ENCODE measurements at regions not wholly inside any gene's neighbourhood (a gene's known extent, or its start where the extent isn't known, plus 50 kb on each side); places are given as distances from the start of the nearest gene placed in this dataset.
"Not testable (repeated sequence)": the region's sequence is repeated elsewhere in the genome, so short reads cannot be mapped to it uniquely, and the experiment has no call there.

DNA sequence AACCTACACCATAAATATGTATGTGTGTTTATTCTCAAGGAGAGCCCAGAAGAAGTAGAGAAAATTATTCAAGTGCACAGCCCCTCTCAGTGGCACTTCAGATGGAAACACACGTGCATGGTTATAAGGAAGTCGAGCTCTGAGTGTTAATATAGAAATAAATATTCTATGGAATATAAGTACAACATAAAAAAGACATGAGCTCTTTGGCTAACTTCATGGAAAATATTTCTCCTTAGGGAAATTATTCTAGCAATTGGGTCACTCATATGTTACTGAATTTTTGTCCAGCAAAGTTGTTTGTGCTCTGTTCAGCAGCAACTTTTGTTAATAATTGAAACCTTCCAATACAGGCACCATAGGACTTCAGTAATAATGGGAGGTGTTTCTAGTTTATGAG is 939.0 kb downstream of the LRFN5 start:
- no peak for DNase-seq

DNA sequence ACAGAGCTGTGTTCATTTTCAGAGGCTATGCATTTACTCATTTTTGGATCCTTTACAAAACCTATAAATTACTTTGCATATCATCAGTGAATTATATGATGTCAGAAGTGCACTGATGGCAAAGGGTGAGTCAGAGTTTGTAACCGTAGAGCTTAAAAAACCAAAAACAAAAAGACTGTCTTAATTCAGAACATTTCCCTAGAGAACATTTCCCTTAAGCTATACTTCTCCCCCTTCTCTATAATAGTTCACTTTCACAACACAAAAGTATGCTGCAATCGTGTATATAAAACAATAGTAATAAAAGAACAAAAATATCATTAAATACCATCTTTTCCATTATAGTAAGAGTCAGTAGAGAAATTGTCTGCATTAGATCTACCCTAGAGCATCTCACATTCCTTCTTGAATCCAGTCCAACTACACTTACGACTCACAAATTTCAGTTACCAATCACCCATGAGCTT is 934.9 kb downstream of the LRFN5 start:
- no peak for DNase-seq

DNA sequence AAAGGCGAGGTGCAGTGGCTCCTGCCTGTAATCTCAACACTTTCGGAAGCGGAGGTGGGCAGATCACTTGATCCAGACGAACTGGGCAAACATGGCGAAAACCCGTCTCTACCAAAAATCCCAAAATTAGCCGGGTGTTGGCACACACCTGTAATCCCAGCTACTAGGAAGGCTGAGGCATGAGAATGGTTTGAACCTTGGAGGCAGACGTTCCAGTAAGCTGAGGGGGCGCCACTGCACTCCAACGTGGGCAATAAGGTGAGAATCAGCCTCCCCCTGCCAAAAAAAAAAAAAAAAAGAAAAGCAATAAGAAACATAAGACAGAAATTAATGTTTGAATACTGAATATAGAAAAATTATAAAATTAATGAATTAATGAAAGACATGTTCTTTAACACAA is 928.7 kb downstream of the LRFN5 start:
- no peak for DNase-seq

DNA sequence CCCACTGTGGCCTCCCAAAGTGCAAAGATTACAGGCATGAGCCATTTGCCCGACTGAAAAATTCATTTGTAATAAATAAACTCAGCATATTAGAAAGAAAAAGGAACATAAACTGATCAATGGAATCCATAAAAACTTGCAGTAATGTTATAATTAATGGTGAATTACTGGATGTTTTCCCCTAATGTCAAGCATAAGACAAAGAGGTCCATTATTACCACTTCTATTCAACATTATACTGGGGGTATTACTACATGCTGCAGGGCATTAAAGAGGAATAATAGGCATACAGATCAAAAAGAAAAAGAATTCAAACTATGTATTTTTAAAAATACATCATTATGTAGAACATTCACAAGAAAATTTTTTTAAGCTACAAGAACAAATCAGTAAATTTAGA is 926.8 kb downstream of the LRFN5 start:
- DNase-seq, result no peak

DNA sequence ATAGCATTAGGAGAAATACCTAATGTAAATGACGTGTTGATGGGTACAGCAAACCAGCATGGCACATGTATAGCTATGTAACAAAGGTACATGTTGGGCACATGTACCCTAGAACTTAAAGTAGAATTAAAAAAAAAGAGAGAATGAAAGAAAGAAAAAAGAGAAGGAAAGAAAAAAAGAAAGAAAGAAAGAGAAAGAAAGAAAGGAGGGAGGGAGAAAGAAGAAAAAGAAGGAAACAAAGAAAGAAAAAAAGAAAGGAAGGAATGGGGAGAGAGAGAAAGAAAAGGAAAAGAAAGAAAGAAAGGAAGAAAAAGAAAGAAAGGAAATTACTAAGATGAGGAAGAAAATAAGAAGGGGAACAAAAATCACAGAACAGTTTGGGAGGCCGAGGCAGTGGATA is 925.5 kb downstream of the LRFN5 start:
- no peak for DNase-seq

DNA sequence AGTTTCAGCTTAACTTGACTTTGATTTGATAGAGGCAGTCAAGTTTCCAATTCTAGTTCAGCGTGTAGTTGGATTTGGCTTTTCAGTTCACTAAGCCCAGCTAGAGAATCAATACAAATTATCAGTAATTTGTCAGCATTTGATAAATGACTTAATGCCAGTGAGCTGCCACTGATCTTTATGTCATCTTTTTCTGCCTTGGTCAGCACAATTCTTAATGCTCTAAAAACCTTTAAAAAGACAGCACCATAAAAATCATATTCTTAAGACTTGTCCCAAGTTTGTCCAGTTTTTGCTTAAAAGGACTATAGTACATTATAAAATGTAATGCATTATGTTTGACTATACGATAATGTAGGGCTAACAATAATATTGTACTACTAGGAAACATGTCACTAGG is 920.5 kb downstream of the LRFN5 start:
- no peak for DNase-seq

DNA sequence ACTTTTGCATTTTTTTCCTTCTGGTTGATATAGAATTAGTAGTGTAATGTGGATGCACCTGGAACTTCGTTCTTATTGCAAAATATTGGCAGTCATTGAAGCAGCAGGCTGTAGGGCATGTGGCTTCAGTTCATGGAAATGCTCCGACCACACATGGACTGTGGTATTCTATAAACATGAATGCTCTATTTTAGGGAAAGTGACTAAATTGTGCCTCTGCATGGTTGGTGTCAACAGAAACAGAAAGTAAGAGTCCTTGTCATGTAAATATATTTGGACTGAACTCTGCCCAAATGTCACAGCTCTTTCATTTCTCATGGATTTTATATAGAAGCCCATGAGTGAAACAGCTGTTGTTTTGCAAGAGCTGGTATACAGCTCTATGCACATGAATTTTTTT is 917.0 kb downstream of the LRFN5 start:
- DNase-seq, result no peak

DNA sequence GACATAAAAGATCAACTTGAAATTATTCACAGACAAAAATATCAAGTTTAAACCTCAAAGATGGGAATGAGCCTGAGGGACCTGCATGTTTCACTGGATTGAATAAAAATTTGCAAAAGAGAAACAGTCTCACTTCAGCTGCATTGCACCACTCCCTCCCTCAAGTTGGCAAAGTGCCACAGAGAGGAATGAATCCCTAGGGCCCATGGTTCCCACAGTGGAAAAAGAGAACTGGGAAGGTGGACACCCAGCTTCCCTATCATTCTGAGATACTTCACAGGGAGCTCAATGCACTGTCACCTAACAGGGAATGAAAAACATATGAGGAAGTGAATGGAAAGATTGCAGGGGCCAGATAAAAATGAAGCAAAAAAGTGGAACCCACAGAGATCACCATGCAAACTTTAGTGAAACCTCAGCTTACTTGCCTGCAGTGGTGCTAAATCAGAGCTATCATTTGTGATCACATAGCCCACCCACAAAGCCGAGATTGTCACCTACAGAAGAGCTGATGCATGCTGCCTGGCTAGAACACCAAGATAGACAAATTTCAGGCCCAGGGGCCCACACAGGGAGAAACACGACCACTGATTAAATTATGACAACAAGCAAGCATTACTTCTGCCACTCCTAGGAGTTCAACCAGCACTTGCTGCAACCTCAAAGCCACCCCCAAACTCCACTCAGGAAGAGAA is 911.3 kb downstream of the LRFN5 start:
- no peak for DNase-seq

DNA sequence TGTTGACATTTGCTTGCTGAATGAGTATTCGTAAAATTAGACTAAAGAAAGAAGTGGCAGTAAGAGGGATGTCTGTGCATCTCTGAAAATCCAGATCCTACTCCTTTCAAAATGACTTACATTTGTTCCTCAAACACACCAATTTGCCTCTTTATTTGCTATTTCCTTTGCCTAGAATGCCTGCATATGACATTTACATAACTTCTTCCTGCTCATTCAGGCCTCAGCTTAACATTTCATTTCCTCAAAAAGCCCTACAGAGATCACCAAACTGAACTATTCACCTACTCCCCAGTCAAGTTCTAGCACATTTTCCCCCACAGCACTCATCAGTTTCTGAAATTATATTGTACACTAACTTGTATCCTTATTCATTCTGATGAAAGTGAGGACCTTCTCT is 907.2 kb downstream of the LRFN5 start:
- DNase-seq, result no peak

DNA sequence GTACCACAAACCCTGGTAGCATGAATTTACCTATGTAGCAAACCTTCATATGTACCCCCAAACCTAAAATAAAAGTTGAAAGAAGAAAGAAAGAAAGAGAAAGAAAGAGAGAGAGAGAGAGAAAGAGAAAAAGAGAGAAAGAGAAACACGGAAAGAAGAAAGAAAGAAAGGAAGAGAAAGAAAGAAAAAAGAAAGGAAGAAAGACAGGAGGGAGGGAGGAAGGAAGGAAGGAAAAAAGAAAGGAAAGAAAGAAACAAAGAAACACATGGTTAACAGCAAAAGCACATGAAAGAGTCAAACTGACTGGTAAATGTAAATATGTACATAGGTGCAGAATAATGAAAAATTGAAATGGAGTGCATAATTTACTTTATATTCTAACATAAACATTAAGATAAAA is 903.4 kb downstream of the LRFN5 start:
- no peak for DNase-seq

DNA sequence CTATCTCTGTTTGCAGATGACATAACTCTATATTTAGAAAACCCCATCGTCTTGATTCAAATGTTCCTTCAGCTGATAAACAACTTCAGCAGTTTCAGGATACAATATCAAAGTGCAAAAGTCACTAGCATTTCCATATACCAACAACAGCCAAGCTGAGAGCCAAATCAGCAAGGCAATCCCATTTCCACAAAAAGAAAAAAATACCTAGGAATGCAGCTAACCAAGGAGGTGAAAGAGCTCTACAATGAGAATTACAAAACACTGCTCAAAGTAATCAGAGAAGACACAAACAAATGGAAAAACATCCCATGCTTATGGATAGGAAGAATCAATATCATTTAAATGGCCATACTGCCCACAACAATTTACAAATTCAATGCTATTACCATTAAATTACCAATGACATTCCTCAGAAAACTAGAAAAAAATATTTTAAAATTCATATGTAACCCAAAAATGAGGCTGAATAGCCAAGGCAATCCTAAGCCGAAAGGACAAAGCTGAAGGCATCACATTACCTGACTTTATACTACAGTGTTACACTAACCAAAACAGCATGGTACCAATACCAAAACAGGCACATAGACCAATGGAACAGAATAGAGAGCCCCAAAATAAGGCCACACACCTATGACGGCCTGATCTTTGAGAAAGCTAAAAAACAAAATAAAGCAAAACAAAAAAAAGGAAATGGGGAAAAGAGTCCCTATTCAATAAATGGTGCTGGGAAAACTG is 901.7 kb downstream of the LRFN5 start:
- no peak for DNase-seq

DNA sequence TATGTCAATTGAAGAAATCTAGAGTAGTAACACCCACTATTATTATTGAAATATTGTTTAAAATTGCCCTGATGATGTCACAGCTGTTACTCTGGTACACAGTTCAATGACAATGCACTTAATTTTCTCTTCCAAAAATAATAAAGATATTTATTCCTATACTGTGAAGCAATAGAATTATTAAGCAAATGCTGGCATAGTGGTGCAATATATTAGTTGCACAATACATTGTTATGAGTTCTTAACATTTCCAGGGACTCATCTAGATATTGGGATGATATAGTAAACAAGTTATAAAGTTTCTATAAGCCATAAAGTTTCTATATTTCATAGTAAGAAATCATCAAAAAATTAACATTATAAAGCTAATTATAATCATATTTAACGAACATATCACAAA is 897.8 kb downstream of the LRFN5 start:
- DNase-seq, result no peak

DNA sequence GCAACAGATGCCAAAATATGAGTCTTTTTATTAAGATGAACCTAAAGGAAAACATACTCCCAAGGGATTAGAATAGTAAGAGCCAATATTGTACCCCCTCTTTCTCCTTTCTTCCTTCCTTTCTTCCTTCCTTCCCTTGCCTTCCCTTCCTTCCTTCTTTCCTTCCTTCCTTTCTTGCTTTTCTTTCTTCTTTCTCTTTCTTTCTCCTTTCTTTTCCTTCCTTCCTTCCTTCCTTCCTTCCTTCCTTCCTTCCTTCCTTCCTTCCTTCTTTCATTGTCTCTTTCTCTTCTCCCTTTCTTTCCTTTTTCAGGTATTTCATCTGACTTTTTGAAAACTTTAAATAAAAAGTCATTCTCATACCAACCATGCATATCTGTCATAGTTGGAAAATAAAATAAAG is 892.5 kb downstream of the LRFN5 start:
- DNase-seq, result no peak

DNA sequence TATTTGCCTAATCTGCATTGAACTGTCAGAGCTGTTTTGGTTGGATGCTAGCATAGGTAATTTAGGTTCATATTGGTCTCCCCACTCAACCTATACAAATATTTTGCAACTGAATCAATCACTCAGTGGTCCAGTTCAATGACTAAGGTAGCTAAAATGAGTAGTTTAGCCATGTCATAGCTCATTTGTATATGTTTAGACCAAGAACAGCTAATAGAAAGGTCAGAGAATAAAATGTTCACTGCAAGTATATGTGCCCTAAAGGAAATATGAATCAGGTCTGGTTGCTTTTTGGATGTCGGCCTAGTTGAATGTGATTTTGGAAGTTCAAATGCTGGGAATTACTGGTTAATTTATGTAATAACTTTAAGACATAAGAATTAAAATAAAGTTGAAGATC is 883.9 kb downstream of the LRFN5 start:
- DNase-seq, result no peak

DNA sequence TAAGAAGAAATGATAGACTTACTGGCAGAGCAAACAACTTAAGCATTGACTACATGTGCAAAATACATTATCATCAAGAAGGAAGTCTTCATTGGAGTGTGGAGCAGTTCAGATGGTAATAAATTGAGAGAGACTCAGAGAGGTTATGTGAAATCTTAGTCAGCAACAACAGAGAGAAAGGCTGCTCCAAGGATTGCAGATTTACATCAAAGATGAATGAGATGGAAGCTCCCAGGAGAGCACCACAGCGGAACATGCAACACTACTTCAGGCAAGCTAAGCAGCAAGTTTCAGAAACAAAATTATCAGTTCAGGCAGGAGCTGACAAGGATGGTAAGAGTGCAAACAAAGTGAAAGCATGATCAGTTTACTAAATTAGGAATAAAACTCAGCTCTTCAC is 882.3 kb downstream of the LRFN5 start:
- no peak for DNase-seq

DNA sequence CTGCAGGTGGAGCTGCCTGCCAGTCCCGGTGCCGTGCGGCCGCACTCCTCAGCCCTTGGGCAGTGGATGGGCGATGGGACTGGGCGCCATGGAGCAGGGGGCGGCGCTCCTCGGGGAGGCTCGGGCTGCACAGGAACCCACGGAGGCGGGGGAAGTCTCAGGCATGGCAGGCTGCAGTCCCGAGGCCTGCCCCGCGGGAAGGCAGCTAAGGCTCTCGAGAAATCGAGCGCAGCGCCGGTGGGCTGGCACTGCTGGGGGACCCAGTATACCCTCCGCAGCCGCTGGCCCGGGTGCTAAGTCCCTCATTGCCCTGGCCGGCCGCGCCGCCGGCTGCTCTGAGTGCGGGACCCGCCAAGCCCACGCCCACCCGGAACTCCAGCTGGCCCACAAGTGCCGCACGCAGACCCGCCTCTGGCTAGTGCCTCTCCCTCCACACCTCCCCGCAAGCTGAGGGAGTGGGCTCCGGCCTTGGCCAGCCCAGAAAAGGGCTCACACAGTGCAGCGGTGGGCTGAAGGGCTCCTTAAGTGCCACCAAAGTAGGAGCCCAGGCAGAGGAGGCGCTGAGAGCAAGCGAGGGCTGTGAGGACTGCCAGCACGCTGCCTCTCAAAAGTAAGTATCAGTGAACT is 875.8 kb downstream of the LRFN5 start:
- DNase-seq, result not testable (repeated sequence)

DNA sequence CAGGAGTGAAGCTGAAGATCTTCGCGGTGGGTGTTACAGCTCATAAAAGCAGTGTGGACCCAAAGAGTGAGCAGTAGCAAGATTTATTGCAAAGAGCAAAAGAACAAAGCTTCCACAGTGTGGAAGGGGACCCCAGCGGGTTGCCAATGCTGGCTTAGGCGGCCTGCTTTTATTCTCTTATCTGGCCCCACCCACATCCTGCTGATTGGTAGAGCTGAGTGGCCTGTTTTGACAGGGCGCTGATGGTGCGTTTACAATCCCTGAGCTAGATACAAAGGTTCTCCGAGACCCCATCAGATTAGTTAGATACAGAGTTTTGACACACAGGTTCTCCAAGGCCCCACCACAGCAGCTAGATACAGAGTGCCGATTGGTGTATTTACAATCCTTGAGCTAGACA is 875.0 kb downstream of the LRFN5 start:
- not testable (repeated sequence) for DNase-seq

DNA sequence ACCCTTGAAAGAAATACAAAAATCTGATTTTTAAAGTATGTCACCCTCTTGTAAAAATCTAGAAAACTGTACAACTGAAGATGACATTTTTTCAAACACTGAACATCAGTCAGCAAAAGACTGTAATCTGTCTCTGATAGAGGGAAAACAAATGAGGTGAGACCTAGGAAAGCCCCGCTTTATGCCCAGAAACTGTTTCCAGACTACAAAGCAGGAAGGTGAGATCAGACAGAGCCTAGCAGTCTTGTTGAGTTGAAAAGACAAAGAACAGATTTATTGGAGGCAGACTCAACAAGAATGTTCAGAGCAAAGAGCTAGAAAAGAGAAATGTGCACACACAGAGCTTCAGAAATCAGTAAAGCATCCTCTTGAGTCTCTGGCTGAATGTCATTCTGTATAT is 873.6 kb downstream of the LRFN5 start:
- no peak for DNase-seq

DNA sequence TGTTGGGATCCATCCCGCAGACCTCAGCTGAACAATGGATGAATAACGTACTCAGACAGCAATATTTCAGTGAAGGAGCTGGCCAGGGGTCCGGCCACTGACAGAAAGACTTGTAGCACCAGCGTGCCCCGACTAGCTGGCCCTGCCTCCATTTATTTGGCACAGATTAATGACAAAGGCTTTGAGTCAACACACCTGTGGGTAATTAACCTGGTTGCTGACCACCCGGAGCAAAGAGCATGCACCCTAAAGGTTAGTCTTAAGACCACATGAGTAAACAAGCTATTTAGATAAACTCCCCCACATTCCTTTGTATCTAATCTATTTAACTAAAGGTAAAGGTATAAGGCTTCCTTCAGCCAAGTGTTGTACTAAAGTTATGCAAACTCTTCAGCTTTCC is 868.6 kb downstream of the LRFN5 start:
- DNase-seq, result no peak

DNA sequence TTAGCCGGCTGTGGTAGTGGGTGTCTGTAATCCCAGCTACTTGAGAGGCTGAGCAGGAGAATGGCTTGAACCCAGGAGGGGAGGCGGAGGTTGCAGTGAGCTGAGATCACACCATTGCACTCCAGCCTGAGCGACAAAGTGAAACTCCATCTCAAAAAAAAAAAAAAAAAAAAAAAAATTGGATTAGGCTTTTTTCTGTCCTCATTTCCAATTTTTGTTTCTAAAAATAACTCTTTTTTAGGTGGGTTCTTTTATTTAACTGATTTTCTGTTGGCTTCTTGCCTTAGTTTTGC is 863.7 kb downstream of the LRFN5 start:
- DNase-seq, result no peak

DNA sequence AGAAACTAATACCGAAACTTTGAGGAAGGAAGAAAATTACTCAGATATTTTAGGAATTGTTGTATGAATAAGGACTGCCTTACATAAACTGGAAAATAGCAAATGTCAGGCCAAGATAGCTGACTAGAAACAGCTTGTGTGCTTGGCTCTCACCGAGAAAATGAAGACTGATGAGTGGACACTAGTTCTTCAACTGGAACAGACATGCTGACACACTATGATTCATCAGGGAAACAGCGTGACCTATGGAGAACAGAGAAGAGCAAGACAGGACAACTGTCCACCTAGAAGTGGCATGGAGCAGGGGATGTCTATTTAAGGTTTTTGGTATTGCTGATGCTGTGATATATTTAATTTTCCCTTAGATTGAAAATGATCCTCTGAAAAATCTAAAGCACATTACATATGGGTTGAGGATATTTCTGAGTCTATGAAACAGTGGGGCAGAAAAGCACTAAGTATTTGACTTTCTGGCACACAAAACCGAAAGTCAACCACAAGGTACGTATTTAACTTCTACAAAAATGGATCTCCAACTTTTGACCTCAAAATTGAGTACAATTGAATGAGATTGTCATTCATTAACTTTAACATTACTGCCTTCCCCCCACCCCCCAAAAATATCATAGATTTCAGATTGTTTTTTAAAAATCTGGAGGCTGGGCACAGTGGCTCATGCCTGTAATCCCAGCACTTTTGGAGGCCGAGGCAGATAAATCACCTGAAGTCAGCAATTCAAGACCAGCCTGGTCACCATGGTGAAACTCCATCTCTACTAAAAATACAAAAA is 863.2 kb downstream of the LRFN5 start:
- no peak for DNase-seq

DNA sequence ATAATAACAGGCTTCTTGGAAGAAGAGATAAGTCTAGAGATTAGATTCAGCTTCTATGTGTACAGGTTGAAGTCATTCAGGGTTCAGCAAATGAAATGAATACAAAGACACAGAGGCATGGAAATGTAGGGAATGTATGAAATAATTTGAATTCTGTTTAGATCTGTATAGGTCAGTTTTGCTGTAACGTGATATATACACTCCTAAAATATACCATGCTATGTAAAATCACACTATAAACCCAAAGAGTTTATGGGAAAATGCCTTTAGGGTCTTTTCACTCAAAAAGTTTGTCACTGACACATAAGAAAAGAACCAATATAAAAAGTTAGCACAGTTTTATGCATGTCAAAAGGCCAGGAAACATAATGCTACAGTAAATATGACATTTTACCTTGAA is 854.0 kb downstream of the LRFN5 start:
- DNase-seq, result no peak

DNA sequence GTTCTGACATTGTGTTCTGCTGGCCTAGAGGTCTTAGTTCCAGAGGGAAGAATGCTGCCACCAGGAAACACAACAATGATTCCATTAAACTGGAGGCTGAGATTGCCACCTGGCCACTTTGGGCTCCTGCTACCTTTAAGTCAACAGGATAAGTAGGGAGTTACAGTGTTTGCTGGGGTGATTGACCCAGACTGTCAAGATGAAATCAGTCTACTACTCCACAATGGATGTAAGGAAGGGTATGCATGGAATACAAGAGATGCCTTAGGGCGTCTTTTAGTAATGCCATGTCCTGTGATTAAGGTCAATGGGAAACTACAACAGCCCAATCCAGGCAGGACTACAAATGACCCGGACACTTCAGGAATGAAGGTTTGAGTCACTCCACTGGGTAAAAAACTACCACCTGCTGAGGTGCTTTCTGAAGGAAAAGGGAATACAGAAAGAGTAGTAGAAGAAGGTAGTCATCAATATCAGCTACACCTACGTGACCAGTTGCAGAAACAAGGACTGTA is 852.6 kb downstream of the LRFN5 start:
- no peak for DNase-seq

DNA sequence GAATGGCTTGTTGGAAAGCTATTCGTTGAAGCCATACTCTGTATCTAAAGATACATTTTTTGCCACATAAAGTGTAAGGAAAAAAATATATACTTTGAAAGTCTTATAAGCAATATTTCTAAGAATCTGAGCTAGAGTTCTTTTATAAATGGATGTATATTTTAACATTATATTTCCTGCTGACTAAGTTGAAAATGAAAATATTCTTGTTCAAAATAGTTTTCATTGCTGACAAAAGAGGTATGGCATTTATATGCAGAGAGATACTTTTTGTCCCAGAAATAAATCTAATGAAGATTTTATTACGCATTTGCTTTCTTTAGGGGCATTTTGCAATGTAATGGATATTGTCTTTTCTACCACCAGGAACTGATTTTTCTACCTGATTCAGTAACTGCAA is 834.9 kb downstream of the LRFN5 start:
- DNase-seq, result no peak
